ENCODE measurements at regions not wholly inside any gene's neighbourhood (a gene's known extent, or its start where the extent isn't known, plus 50 kb on each side); places are given as distances from the start of the nearest gene placed in this dataset.

- DNase-seq, result peak in 1 of 2 donors; percentile 24
Observed at GRCh38 chr22:26890870-26891269, 233.5 kb downstream of the MIAT start.

DNA sequence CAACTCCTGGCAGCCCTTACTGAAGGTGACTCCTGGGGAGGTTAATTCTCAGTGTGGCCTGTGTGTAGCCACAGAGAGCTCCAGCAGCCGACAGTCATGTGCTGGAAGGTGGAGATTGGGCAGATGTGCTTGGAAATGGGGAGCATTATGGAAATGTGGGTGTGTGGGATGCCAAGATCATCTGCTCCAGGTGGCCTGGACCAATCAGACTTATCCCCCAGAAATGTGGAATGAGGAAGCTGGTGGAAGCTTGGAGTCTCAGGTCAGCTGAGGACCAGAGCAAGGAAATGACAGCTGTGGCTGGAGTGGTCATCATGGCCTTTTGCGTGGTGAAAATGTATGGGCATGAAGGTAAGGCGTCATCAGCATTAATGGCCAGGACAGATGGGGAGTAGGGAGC is 234.0 kb downstream of the MIAT start:
- H3K27me3 ChIP-seq (ENCODE audit: control insufficient read depth in 3 of 3, insufficient read depth in 3 of 3, low read length in 3 of 3), result peaks cover 0 to 8% (median 3%) of the 10 kb centered on the region in 3 donors
- no peaks in the 10 kb centered on the region for H3K4me1 ChIP-seq (ENCODE audit: control insufficient read depth in 3 of 3, insufficient read depth in 2 of 3, low read depth in 1 of 3, low read length in 2 of 3)
- WGBS, 3 donors, result 81 to 91% (median 89%) methylated on average over 3 of the region's 3 CpGs
- no peak for DNase-seq
- no peaks in the 10 kb centered on the region for H3K36me3 ChIP-seq (ENCODE audit: control insufficient read depth in 3 of 3, insufficient read depth in 2 of 3, low read depth in 1 of 3, low read length in 3 of 3)
- H3K4me3 ChIP-seq (ENCODE audit: low read depth in 1 of 3, low read length in 3 of 3), result no peak overlapping the region
- H3K27ac ChIP-seq (ENCODE audit: low read depth in 1 of 3, low read length in 2 of 3), result no peak overlapping the region
- FAIRE-seq, result no peak
- H3K9me3 ChIP-seq (ENCODE audit: control insufficient read depth in 2 of 2, insufficient read depth in 1 of 2, low read depth in 1 of 2, low read length in 1 of 2), result no peaks in the 10 kb centered on the region

More at GRCh38 chr22:26890870-26891269, 233.5 kb downstream of the MIAT start:
- H3K36me3 ChIP-seq (ENCODE audit: control insufficient read depth in 3 of 3, insufficient read depth in 2 of 3, low read depth in 1 of 3, low read length in 3 of 3), result no peaks in the 10 kb centered on the region
- H3K4me1 ChIP-seq (ENCODE audit: control insufficient read depth in 3 of 3, insufficient read depth in 2 of 3, low read depth in 1 of 3, low read length in 2 of 3), result no peaks in the 10 kb centered on the region
- FAIRE-seq, result no peak
- H3K4me3 ChIP-seq (ENCODE audit: low read depth in 1 of 3, low read length in 3 of 3), result no peak overlapping the region
- peaks cover 0 to 8% (median 3%) of the 10 kb centered on the region in 3 donors for H3K27me3 ChIP-seq (ENCODE audit: control insufficient read depth in 3 of 3, insufficient read depth in 3 of 3, low read length in 3 of 3)
- H3K9me3 ChIP-seq (ENCODE audit: control insufficient read depth in 2 of 2, insufficient read depth in 1 of 2, low read depth in 1 of 2, low read length in 1 of 2), result no peaks in the 10 kb centered on the region
- no peak overlapping the region for H3K27ac ChIP-seq (ENCODE audit: low read depth in 1 of 3, low read length in 2 of 3)
- WGBS, 3 donors, result 44 to 54% (median 51%) methylated on average over 5 of the region's 5 CpGs

- Histone ChIP-seq H3K36me3 (ENCODE audit: control insufficient read depth in 3 of 3, insufficient read depth in 2 of 3, low read depth in 1 of 3, low read length in 3 of 3) (no peaks in the 10 kb centered on the region), H3K4me1 (ENCODE audit: control insufficient read depth in 3 of 3, insufficient read depth in 2 of 3, low read depth in 1 of 3, low read length in 2 of 3) (no peaks in the 10 kb centered on the region), H3K27me3 (ENCODE audit: control insufficient read depth in 3 of 3, insufficient read depth in 3 of 3, low read length in 3 of 3) (peaks cover 0 to 8% (median 3%) of the 10 kb centered on the region in 3 donors), H3K27ac (ENCODE audit: low read depth in 1 of 3, low read length in 2 of 3) (no peak overlapping the region), H3K9me3 (ENCODE audit: control insufficient read depth in 2 of 2, insufficient read depth in 1 of 2, low read depth in 1 of 2, low read length in 1 of 2) (no peaks in the 10 kb centered on the region), H3K4me3 (ENCODE audit: low read depth in 1 of 3, low read length in 3 of 3) (no peak overlapping the region)
- no peak for FAIRE-seq
- DNase-seq, result peak in 1 of 2 donors; percentile 19
- 37 to 55% (median 42%) methylated on average over 20 of the region's 20 CpGs for WGBS, 3 donors
Observed at GRCh38 chr22:26892166-26893041, 235.0 kb downstream of the MIAT start.

- 67 to 73% (median 70%) methylated on average over 18 of the region's 18 CpGs for WGBS, 3 donors
- no peaks in the 10 kb centered on the region for H3K4me1 ChIP-seq (ENCODE audit: control insufficient read depth in 3 of 3, insufficient read depth in 2 of 3, low read depth in 1 of 3, low read length in 2 of 3)
- peaks cover 0 to 8% (median 3%) of the 10 kb centered on the region in 3 donors for H3K27me3 ChIP-seq (ENCODE audit: control insufficient read depth in 3 of 3, insufficient read depth in 3 of 3, low read length in 3 of 3)
- DNase-seq (no peak), FAIRE-seq (no peak)
- H3K36me3 ChIP-seq (ENCODE audit: control insufficient read depth in 3 of 3, insufficient read depth in 2 of 3, low read depth in 1 of 3, low read length in 3 of 3), result no peaks in the 10 kb centered on the region
- no peak overlapping the region for H3K27ac ChIP-seq (ENCODE audit: low read depth in 1 of 3, low read length in 2 of 3)
- H3K9me3 ChIP-seq (ENCODE audit: control insufficient read depth in 2 of 2, insufficient read depth in 1 of 2, low read depth in 1 of 2, low read length in 1 of 2), result no peaks in the 10 kb centered on the region
- H3K4me3 ChIP-seq (ENCODE audit: low read depth in 1 of 3, low read length in 3 of 3), result no peak overlapping the region
Observed at GRCh38 chr22:26893173-26894110, 236.1 kb downstream of the MIAT start.

DNA sequence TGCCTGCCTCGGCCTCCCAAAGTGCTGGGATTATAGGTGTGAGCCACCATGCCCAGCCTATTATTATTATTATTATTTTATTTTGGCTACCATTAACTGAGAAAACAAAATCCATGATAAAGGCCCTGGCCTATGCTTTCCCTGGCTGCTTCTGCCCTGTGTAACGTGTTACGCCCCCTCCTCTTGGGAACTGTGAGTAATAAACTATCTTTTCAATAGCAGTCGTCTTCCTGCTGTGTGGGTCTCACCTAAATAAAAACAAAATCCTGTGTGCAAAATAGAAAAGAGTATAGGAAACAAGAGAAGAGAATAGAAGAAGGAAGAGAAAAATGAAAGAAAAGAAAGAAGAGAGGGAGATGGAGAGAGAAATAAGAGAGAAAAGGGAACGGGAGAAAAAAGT is 237.0 kb downstream of the MIAT start:
- no peak overlapping the region for H3K4me3 ChIP-seq (ENCODE audit: low read depth in 1 of 3, low read length in 3 of 3)
- H3K4me1 ChIP-seq (ENCODE audit: control insufficient read depth in 3 of 3, insufficient read depth in 2 of 3, low read depth in 1 of 3, low read length in 2 of 3), result no peaks in the 10 kb centered on the region
- H3K27ac ChIP-seq (ENCODE audit: low read depth in 1 of 3, low read length in 2 of 3), result no peak overlapping the region
- no peaks in the 10 kb centered on the region for H3K36me3 ChIP-seq (ENCODE audit: control insufficient read depth in 3 of 3, insufficient read depth in 2 of 3, low read depth in 1 of 3, low read length in 3 of 3)
- WGBS, 3 donors, result 77 to 81% (median 77%) methylated on average over 5 of the region's 5 CpGs
- DNase-seq, result no peak
- FAIRE-seq, result no peak
- peaks cover 0 to 10% (median 3%) of the 10 kb centered on the region in 3 donors for H3K27me3 ChIP-seq (ENCODE audit: control insufficient read depth in 3 of 3, insufficient read depth in 3 of 3, low read length in 3 of 3)
- no peaks in the 10 kb centered on the region for H3K9me3 ChIP-seq (ENCODE audit: control insufficient read depth in 2 of 2, insufficient read depth in 1 of 2, low read depth in 1 of 2, low read length in 1 of 2)

- no peak overlapping the region for H3K4me3 ChIP-seq (ENCODE audit: low read depth in 1 of 3, low read length in 3 of 3)
- H3K4me1 ChIP-seq (ENCODE audit: control insufficient read depth in 3 of 3, insufficient read depth in 2 of 3, low read depth in 1 of 3, low read length in 2 of 3), result no peaks in the 10 kb centered on the region
- no peak overlapping the region for H3K27ac ChIP-seq (ENCODE audit: low read depth in 1 of 3, low read length in 2 of 3)
- no peaks in the 10 kb centered on the region for H3K9me3 ChIP-seq (ENCODE audit: control insufficient read depth in 2 of 2, insufficient read depth in 1 of 2, low read depth in 1 of 2, low read length in 1 of 2)
- WGBS, 3 donors, result 29 to 40% (median 37%) methylated on average over 5 of the region's 5 CpGs
- no peak for FAIRE-seq
- peaks cover 0 to 13% (median 3%) of the 10 kb centered on the region in 3 donors for H3K27me3 ChIP-seq (ENCODE audit: control insufficient read depth in 3 of 3, insufficient read depth in 3 of 3, low read length in 3 of 3)
- peak in 1 of 2 donors; percentile 30 for DNase-seq
- no peaks in the 10 kb centered on the region for H3K36me3 ChIP-seq (ENCODE audit: control insufficient read depth in 3 of 3, insufficient read depth in 2 of 3, low read depth in 1 of 3, low read length in 3 of 3)
Observed at GRCh38 chr22:26894766-26895485, 237.5 kb downstream of the MIAT start.

DNA sequence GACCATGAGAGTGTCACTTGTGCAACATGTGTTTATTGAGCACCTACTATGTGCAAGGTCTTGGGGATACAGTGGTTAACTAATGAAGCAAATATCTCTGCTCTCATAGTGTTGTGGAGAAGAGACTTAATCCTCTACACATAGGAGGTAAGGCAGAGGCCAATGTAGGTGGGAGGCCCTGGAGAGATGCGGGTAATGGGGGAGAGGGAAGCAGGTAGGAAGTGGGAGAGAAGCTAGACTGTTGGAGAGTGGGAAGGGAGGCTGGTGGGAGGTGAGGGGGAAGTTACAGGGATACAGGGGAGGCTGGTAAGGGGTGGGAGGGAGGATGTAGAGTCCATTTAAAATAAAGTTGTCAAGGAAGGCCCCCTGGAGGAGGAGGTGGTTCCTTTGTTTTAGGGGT is 240.0 kb downstream of the MIAT start:
- DNase-seq (no peak), FAIRE-seq (no peak)
- Histone ChIP-seq H3K4me3 (ENCODE audit: low read depth in 1 of 3, low read length in 3 of 3) (no peak overlapping the region), H3K27me3 (ENCODE audit: control insufficient read depth in 3 of 3, insufficient read depth in 3 of 3, low read length in 3 of 3) (peaks cover 0 to 15% (median 3%) of the 10 kb centered on the region in 3 donors), H3K27ac (ENCODE audit: low read depth in 1 of 3, low read length in 2 of 3) (no peak overlapping the region), H3K4me1 (ENCODE audit: control insufficient read depth in 3 of 3, insufficient read depth in 2 of 3, low read depth in 1 of 3, low read length in 2 of 3) (no peaks in the 10 kb centered on the region), H3K36me3 (ENCODE audit: control insufficient read depth in 3 of 3, insufficient read depth in 2 of 3, low read depth in 1 of 3, low read length in 3 of 3) (no peaks in the 10 kb centered on the region), H3K9me3 (ENCODE audit: control insufficient read depth in 2 of 2, insufficient read depth in 1 of 2, low read depth in 1 of 2, low read length in 1 of 2) (no peaks in the 10 kb centered on the region)
- WGBS, 3 donors, result 89 to 96% (median 96%) methylated on average over 1 of the region's 1 CpG
